ENCODE measurements at regions not wholly inside any gene's neighbourhood (a gene's known extent, or its start where the extent isn't known, plus 50 kb on each side); places are given as distances from the start of the nearest gene placed in this dataset.

- no peaks in the 10 kb centered on the region for H3K4me1 ChIP-seq (ENCODE audit: control insufficient read depth in 1 of 2, insufficient read depth in 1 of 2, low read depth in 1 of 2, low read length in 1 of 2)
- TF ChIP-seq CTCF (IDR thresholded peaks at IDR 0.05): no peak
- H3K9me3 ChIP-seq: no peaks in the 10 kb centered on the region
- H3K36me3 ChIP-seq: no peaks in the 10 kb centered on the region
- no peaks in the 10 kb centered on the region for H3K27me3 ChIP-seq
- no peak overlapping the region for H3K4me3 ChIP-seq (ENCODE audit: low read depth in 1 of 2, low read length in 1 of 2)
- H3K27ac ChIP-seq: no peak overlapping the region
These were observed 122.6 kb upstream of the MLN start for GRCh38 chr6:33926451-33926850.

GRCh38 chr6:33925936-33926335, 122.1 kb upstream of the MLN start:
- Histone ChIP-seq H3K4me1 (ENCODE audit: control insufficient read depth in 1 of 2, insufficient read depth in 1 of 2, low read depth in 1 of 2, low read length in 1 of 2) (no peaks in the 10 kb centered on the region), H3K4me3 (ENCODE audit: low read depth in 1 of 2, low read length in 1 of 2) (no peak overlapping the region), H3K27ac (no peak overlapping the region), H3K36me3 (no peaks in the 10 kb centered on the region), H3K27me3 (no peaks in the 10 kb centered on the region), H3K9me3 (no peaks in the 10 kb centered on the region)
- TF ChIP-seq CTCF (IDR thresholded peaks at IDR 0.05): no peak

GRCh38 chr6:33925210-33925609, 121.4 kb upstream of the MLN start:
- no peak for TF ChIP-seq CTCF (IDR thresholded peaks at IDR 0.05)
- no peak overlapping the region for H3K27ac ChIP-seq
- no peaks in the 10 kb centered on the region for H3K27me3 ChIP-seq
- H3K4me1 ChIP-seq (ENCODE audit: control insufficient read depth in 1 of 2, insufficient read depth in 1 of 2, low read depth in 1 of 2, low read length in 1 of 2): no peaks in the 10 kb centered on the region
- H3K9me3 ChIP-seq: no peaks in the 10 kb centered on the region
- no peak overlapping the region for H3K4me3 ChIP-seq (ENCODE audit: low read depth in 1 of 2, low read length in 1 of 2)
- H3K36me3 ChIP-seq: no peaks in the 10 kb centered on the region

GRCh38 chr6:33924681-33925080, 120.9 kb upstream of the MLN start:
- Histone ChIP-seq H3K36me3 (no peaks in the 10 kb centered on the region), H3K4me3 (ENCODE audit: low read depth in 1 of 2, low read length in 1 of 2) (no peak overlapping the region), H3K27me3 (no peaks in the 10 kb centered on the region), H3K27ac (no peak overlapping the region), H3K4me1 (ENCODE audit: control insufficient read depth in 1 of 2, insufficient read depth in 1 of 2, low read depth in 1 of 2, low read length in 1 of 2) (no peaks in the 10 kb centered on the region), H3K9me3 (no peaks in the 10 kb centered on the region)
- TF ChIP-seq CTCF (IDR thresholded peaks at IDR 0.05): no peak

GRCh38 chr6:33923857-33924514, 120.2 kb upstream of the MLN start:
- no peak overlapping the region for H3K27ac ChIP-seq
- no peaks in the 10 kb centered on the region for H3K27me3 ChIP-seq
- H3K36me3 ChIP-seq: no peaks in the 10 kb centered on the region
- H3K9me3 ChIP-seq: no peaks in the 10 kb centered on the region
- no peaks in the 10 kb centered on the region for H3K4me1 ChIP-seq (ENCODE audit: control insufficient read depth in 1 of 2, insufficient read depth in 1 of 2, low read depth in 1 of 2, low read length in 1 of 2)
- H3K4me3 ChIP-seq (ENCODE audit: low read depth in 1 of 2, low read length in 1 of 2): no peak overlapping the region
- no peak for TF ChIP-seq CTCF (IDR thresholded peaks at IDR 0.05)
